GM21576 (cell line): ENCODE measurements at regions not wholly inside any gene's neighbourhood (a gene's known extent, or its start where the extent isn't known, plus 50 kb on each side); places are given as distances from the start of the nearest gene placed in this dataset.

Experiments used
- ATAC-seq: cut with Tn5 transposase; IDR thresholded peaks from one replicate; pipeline ENCODE4 v1.9.1; 2021; ENCODE audit warnings: mild to moderate bottlenecking, moderate library complexity; ENCODE audit not compliant: unreplicated experiment

- ATAC-seq: no peak
Measured at GRCh38 chr1:101316799-101317198, 80.0 kb downstream of the S1PR1 start.

GRCh38 chr1:101317590-101317989 is 80.8 kb downstream of the S1PR1 start:
- ATAC-seq: no peak

GRCh38 chr1:101323535-101323934 is 86.7 kb downstream of the S1PR1 start:
- ATAC-seq: no peak

DNA sequence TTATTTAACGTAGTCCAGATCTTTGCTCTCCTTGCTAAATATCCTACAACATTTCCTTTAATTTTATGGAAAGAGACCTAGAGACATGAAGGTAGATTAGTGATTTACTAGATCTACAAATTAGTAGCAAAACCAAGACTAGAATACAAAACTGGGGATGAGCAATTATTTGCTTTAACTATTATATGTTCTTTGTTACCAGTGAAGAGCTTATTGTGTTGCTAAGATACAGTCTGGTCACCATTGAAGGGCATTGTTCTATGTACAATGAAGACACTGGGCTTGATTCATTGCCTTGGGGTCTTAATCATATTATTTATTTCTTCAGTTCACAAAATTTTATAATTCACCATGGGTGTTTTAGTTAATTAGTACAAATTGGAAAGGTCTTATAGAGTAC is 88.3 kb downstream of the S1PR1 start:
- ATAC-seq: no peak

DNA sequence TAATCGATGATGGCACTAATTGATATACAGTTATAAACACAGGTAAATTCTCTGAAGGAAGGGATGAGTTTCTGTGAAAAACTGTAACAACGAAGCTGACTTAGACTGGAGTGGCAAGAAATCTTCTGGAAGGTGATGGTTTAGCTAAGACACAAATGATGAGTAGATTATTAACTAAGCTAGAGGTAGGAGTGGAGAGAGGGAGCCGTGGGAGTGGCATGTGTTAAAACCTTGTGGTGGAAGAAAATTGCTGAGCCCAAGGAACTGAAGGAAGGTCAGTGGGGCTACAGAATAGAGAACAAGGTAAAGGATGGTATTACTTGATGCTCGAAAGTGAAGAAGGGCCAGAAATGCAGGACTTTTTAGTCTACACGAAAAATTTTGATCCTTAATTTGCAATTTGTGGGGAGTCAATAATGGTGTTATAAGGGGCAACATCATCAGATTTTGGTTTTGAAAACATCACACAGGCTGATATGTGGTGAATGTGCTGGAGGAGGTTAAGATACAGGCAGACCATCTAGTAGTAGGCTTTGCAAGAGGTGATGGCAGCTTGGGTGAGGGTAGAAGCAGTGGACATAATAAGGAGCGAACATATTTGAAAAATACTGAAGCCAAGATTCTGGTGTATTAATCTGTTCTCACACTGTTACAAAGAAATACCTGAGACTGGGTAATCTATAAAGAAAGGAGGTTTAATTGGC is 93.8 kb downstream of the S1PR1 start:
- no peak for ATAC-seq

DNA sequence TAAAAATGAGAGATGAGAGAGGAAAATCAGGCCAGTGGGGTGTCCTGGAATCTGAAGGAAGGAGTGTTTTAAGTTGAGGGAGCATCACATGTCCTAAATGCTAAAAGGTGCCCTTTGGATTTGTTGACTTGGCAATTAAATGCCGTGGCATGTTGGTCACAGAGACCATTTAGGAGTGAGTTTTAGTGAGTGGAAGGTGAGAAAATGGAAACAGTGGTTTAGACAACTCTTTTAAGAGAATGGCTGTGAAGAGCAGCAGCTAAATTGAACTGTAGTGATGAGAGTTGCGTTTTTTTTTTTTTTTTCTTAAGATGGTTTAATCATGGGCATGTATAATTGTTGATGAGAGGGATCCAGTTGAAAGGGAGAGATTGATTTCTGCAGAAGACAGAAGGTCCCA is 95.0 kb downstream of the S1PR1 start:
- no peak for ATAC-seq

DNA sequence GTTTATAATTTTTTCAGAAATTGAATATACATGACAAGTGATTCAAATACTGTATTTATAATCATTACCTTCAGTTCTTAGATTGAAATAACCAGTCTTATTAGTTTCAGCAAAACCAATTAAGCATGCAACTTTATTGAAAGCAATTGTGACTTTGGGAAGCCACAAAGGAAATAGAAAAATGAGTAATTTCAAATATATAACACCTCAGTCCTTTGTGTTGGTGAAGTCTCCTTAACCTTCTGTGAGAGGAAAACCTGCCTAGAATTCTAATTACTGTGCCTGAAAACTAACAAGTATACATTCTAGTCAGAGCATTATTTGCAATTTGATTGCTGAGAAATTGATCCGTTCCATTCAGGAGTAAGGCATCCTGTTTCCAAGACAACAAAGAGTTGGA is 95.8 kb downstream of the S1PR1 start:
- no peak for ATAC-seq

DNA sequence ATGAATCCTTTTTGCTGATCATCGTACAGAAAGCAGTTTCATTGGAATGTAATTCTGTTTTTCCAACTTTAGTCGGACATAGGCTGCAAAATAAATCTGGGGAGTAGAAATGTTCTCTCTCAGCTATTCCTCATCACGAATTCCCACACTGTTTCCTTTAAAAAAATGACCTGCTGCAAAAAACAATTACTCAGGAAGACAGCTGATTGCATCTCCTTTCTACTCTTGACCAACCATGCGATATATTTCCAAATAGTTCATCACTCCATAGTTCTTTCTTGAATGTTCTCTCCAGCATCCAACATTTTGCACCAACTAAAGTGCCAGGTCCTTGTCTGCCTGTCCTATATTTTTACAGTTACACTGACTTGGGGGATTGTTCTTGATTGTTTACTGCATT is 96.4 kb downstream of the S1PR1 start:
- ATAC-seq: no peak

GRCh38 chr1:101337968-101338367 is 101.1 kb downstream of the S1PR1 start:
- no peak for ATAC-seq

GRCh38 chr1:101338714-101339430 is 102.1 kb downstream of the S1PR1 start:
- no peak for ATAC-seq

- ATAC-seq: no peak
Measured at GRCh38 chr1:101344745-101345144, 107.9 kb downstream of the S1PR1 start.

GRCh38 chr1:101346419-101346818 is 109.6 kb downstream of the S1PR1 start:
- no peak for ATAC-seq

DNA sequence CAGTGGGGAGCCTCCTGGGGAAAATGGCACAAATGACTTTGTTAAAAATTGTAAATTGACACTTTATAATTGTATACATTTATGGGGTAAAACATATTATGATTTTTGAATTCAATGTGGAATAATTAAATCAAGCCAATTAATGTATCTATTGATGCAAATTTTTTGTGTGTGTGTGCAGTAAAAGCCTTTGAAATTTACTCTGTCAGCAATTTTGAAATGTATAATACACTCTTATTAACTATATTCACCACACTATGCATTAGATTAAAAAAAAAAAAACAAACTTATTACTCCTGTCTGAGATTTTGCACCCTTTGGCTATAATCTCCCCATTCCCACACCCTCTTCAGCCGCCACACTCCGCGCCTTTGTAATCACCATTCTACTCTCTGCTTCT is 119.2 kb downstream of the S1PR1 start:
- ATAC-seq: no peak

DNA sequence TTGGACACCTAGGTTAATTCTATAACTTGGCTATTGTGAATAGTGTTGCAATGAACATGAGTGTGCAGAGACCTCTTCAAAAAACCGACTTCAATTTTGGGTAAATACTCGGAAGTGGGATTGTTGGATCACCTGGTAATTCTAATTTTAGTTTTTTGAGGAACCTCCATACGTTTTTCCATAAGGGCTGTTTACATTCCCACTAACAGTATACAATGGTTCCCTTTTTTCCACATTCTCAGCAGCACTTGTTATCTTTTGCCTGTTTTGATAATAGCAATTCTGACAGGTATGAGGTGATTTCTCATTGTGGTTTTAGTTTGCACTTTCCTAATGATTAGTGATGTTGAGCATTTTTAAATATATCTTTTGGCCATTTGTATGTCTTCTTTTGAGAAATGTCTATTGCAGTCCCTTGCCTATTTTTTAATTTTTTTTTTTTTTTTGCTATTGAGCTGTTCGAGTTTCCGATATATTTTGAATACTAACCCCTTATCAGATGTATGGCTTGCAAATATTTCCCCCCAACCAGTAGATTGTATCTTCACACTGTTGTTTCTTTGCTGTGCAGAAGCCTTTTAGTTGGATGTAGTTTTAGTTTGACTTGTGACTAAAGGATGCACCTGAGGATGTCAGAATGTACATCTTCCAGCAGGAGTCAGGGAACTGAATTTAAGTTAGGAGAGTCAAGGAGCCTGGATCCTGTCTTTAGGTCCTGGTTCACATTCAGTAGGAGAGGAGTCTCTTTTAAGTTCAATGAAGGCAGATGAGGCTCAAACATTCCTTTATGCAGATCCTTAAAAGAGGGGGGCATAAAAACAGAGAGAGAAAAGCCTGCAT is 120.0 kb downstream of the S1PR1 start:
- ATAC-seq: no peak

DNA sequence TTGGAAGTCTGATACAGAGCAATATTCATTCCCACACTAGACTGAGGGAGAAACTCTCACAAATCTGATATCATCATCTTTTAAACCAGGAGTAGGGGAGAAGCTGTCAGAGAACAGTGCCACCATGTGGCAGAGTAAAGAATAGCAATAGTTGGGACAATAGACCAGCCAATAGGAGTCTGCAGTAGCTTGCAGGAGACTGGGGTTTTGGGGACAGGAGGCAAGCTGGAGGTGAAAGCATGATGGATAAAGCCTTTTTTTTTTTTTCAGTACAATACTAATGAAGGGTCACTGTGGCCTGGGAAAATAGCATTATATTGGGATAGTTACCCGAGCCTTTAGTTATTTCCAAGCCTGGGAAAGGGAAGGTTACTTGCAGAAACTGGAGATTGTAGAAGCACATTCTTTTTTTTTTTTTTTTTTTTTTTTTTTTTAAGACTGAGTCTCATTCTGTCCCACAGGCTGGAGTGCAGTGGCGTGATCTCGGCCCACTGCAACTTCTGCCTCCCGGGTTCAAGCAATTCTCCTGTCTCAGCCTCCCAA is 120.7 kb downstream of the S1PR1 start:
- ATAC-seq: peak; percentile 92

DNA sequence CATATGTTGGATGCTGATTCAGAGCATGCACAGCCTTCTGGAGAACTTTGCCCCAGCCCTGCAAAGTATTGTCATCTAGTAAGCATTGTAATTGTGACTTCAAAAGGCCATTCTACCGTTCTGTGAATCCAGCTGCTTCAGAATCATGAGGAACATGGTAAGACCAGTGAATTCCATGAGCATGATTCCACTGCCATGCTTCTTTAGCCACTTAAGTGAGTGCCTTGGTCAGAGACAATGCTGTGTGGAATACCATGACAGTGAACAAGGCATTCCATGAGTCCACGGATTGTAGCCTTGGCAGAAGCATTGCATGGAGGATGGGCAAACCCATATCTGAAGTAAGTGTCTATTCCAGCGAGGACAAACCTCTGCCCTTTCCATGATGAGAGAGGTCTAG is 123.7 kb downstream of the S1PR1 start:
- no peak for ATAC-seq

GRCh38 chr1:101363891-101364318 is 127.1 kb downstream of the S1PR1 start:
- peak; percentile 33 for ATAC-seq

- peak; percentile 53 for ATAC-seq
Measured at GRCh38 chr1:101364370-101365120, 127.7 kb downstream of the S1PR1 start.

- no peak for ATAC-seq
Measured at GRCh38 chr1:101365186-101365585, 128.4 kb downstream of the S1PR1 start.

GRCh38 chr1:101365878-101366277 is 129.1 kb downstream of the S1PR1 start:
- ATAC-seq: no peak
